ENCODE measurements at regions not wholly inside any gene's neighbourhood (a gene's known extent, or its start where the extent isn't known, plus 50 kb on each side); places are given as distances from the start of the nearest gene placed in this dataset.

GRCh38 chr2:228840743-228841114 lies 430.4 kb downstream of the PID1 start:
- peaks cover 3 to 50% (median 19%) of the 10 kb centered on the region in 4 donors for H3K4me1 ChIP-seq (ENCODE audit: control insufficient read depth in 4 of 4, insufficient read depth in 4 of 4, low read length in 3 of 4)
- no peaks in the 10 kb centered on the region for H3K9me3 ChIP-seq (ENCODE audit: control insufficient read depth in 4 of 4, low read length in 3 of 4)
- H3K4me3 ChIP-seq (ENCODE audit: low read depth in 1 of 3, low read length in 3 of 3): peak overlapping the region; percentile 15 to 55 (median 27)
- H3K36me3 ChIP-seq (ENCODE audit: control insufficient read depth in 4 of 4, insufficient read depth in 3 of 4, low read depth in 1 of 4, low read length in 3 of 4): no peaks in the 10 kb centered on the region
- peak overlapping the region; percentile 86 to 90 for H3K27ac ChIP-seq (ENCODE audit: low read depth in 1 of 2, low read length in 2 of 2)
- TF ChIP-seq RXRA (IDR thresholded peaks at IDR 0.05) (peak; percentile 45 to 67), YY1 (IDR thresholded peaks at IDR 0.05) (peak; percentile 43), SP1 (IDR thresholded peaks at IDR 0.05) (peak; percentile 61), RAD21 (IDR thresholded peaks at IDR 0.05) (peak in 1 of 2 donors; percentile 42), TAF1 (conservative IDR thresholded peaks at IDR 0.05) (peak; percentile 15), REST (IDR thresholded peaks at IDR 0.05) (no peak), MAX (IDR thresholded peaks at IDR 0.05) (no peak), HNF4A (conservative IDR thresholded peaks at IDR 0.05) (peak; percentile 52 to 56), ZBTB33 (IDR thresholded peaks at IDR 0.05) (no peak), HNF4G (IDR thresholded peaks at IDR 0.05) (no peak)
- DNase-seq (ENCODE audit: low spot score): no peak
- H3K27me3 ChIP-seq (ENCODE audit: control insufficient read depth in 4 of 4, insufficient read depth in 4 of 4, low read length in 3 of 4): no peaks in the 10 kb centered on the region
- WGBS: 47% methylated on average over 4 of the region's 4 CpGs
- H3K9ac ChIP-seq (ENCODE audit: low read depth in 1 of 2, low read length in 2 of 2): peak overlapping the region in 1 of 2 donors; percentile 52

GRCh38 chr2:228840113-228840742 lies 430.9 kb downstream of the PID1 start:
- Histone ChIP-seq H3K36me3 (ENCODE audit: control insufficient read depth in 4 of 4, insufficient read depth in 3 of 4, low read depth in 1 of 4, low read length in 3 of 4) (no peaks in the 10 kb centered on the region), H3K27me3 (ENCODE audit: control insufficient read depth in 4 of 4, insufficient read depth in 4 of 4, low read length in 3 of 4) (no peaks in the 10 kb centered on the region), H3K9ac (ENCODE audit: low read depth in 1 of 2, low read length in 2 of 2) (peak overlapping the region in 1 of 2 donors; percentile 52), H3K4me1 (ENCODE audit: control insufficient read depth in 4 of 4, insufficient read depth in 4 of 4, low read length in 3 of 4) (peaks cover 3 to 45% (median 14%) of the 10 kb centered on the region in 4 donors), H3K4me3 (ENCODE audit: low read depth in 1 of 3, low read length in 3 of 3) (peak overlapping the region in 2 of 3 donors; percentile 31 to 55), H3K9me3 (ENCODE audit: control insufficient read depth in 4 of 4, low read length in 3 of 4) (no peaks in the 10 kb centered on the region), H3K27ac (ENCODE audit: low read depth in 1 of 2, low read length in 2 of 2) (peak overlapping the region; percentile 86 to 90)
- 63% methylated on average over 6 of the region's 6 CpGs for WGBS
- no peak for DNase-seq (ENCODE audit: low spot score)
- no peak for TF ChIP-seq NR2F2 (IDR thresholded peaks at IDR 0.05)
- no peak for TF ChIP-seq REST (IDR thresholded peaks at IDR 0.05)
- TF ChIP-seq HNF4A (conservative IDR thresholded peaks at IDR 0.05): no peak
- no peak for TF ChIP-seq CTCF (IDR thresholded peaks at IDR 0.05; ENCODE audit: low read depth, low read length, missing input control)
- no peak for TF ChIP-seq JUND (IDR thresholded peaks at IDR 0.05)
- TF ChIP-seq ATF3 (IDR thresholded peaks at IDR 0.05): no peak
- no peak for TF ChIP-seq FOXA1 (IDR thresholded peaks at IDR 0.05)
- no peak for TF ChIP-seq RAD21 (IDR thresholded peaks at IDR 0.05)
- no peak for TF ChIP-seq FOXA2 (IDR thresholded peaks at IDR 0.05)
- TF ChIP-seq EGR1 (IDR thresholded peaks at IDR 0.05; ENCODE audit: low read depth in 2 of 2): no peak
- TF ChIP-seq SP1 (IDR thresholded peaks at IDR 0.05): no peak
- TF ChIP-seq TAF1 (conservative IDR thresholded peaks at IDR 0.05): no peak
- TF ChIP-seq YY1 (IDR thresholded peaks at IDR 0.05): no peak
- no peak for TF ChIP-seq RXRA (IDR thresholded peaks at IDR 0.05)

Measured in liver (tissue), 8 donors.